Keratinocyte (primary cell): ENCODE measurements at regions not wholly inside any gene's neighbourhood (a gene's known extent, or its start where the extent isn't known, plus 50 kb on each side); places are given as distances from the start of the nearest gene placed in this dataset.

ENCODE experiments used
- DNase-seq: peaks from one replicate; pipeline ENCODE4 v3.0.0-alpha.2; 2011; ENCODE audit warnings: low read depth, missing footprints, low spot score
- FAIRE-seq: peaks from 2 replicates; lab custom pipeline; 2011; peaks lifted over from hg19 to GRCh38; lab: Jason Lieb, UNC
- H2AFZ ChIP-seq: 2 replicates; pipeline ENCODE4 v1.6.0; 2012; ENCODE audit warnings: low read length, control low read depth, inconsistent platforms; ENCODE audit not compliant: control insufficient read depth
- H3K27ac ChIP-seq: 2 replicates; pipeline ENCODE4 v1.5.1; 2011; ENCODE audit warnings: low read length; ENCODE audit not compliant: control insufficient read depth, insufficient read depth
- H3K27me3 ChIP-seq: 3 replicates; pipeline ENCODE4 v1.6.0; 2011; ENCODE audit warnings: low read length; ENCODE audit not compliant: control insufficient read depth, insufficient read depth; ENCODE audit errors: extremely low read depth
- H3K36me3 ChIP-seq, 2 experiments: 2 replicates in 1 of 2; 3 replicates in 1 of 2; pipeline ENCODE4 v1.5.1; 2011; ENCODE audit warnings: low read length in 2 of 2, mild to moderate bottlenecking in 1 of 2; ENCODE audit not compliant: control insufficient read depth in 2 of 2, insufficient read depth in 2 of 2; ENCODE audit errors: extremely low read depth in 1 of 2
- H3K4me1 ChIP-seq: 3 replicates; pipeline ENCODE4 v1.5.1; 2011; ENCODE audit warnings: low read length; ENCODE audit not compliant: control insufficient read depth, insufficient read depth; ENCODE audit errors: extremely low read depth
- H3K4me2 ChIP-seq: 3 replicates; pipeline ENCODE4 v1.6.0; 2011; ENCODE audit warnings: low read depth, low read length; ENCODE audit not compliant: control insufficient read depth, insufficient read depth; ENCODE audit errors: extremely low read depth
- H3K4me3 ChIP-seq, 3 experiments: fragments of 200-600 bp in 1 of 3; sonication (generic) in 1 of 3; 2 replicates in 2 of 3; 3 replicates in 1 of 3; pipeline ENCODE4 v1.5.1; 2011 to 2016; ENCODE audit warnings: low read length in 3 of 3, mild to moderate bottlenecking in 3 of 3, control low read depth in 2 of 3, inconsistent platforms in 1 of 3, low read depth in 1 of 3, mixed read lengths in 1 of 3, mixed run types in 1 of 3, moderate library complexity in 1 of 3; ENCODE audit not compliant: control insufficient read depth in 2 of 3, insufficient read depth in 2 of 3; ENCODE audit errors: extremely low read depth in 1 of 3
- H3K79me2 ChIP-seq: 2 replicates; pipeline ENCODE4 v1.6.0; 2012; ENCODE audit warnings: low read length; ENCODE audit not compliant: control insufficient read depth, insufficient read depth
- H3K9ac ChIP-seq: 3 replicates; pipeline ENCODE4 v1.6.0; 2011; ENCODE audit warnings: low read length; ENCODE audit not compliant: control insufficient read depth, insufficient read depth; ENCODE audit errors: extremely low read depth
- H3K9me1 ChIP-seq: 3 replicates; pipeline ENCODE4 v1.6.0; 2011; ENCODE audit warnings: low read length; ENCODE audit not compliant: control insufficient read depth, insufficient read depth; ENCODE audit errors: extremely low read depth
- H3K9me3 ChIP-seq: 2 replicates; pipeline ENCODE4 v1.5.1; 2012; ENCODE audit warnings: low read depth, low read length; ENCODE audit not compliant: control insufficient read depth
- H4K20me1 ChIP-seq: 3 replicates; pipeline ENCODE4 v1.6.0; 2011; ENCODE audit warnings: low read length; ENCODE audit not compliant: control insufficient read depth, insufficient read depth; ENCODE audit errors: extremely low read depth
- EZH2 ChIP-seq: IDR thresholded peaks from one replicate; pipeline ENCODE4 v1.6.1; 2012; ENCODE audit warnings: inconsistent platforms, mild to moderate bottlenecking, low read length, moderate library complexity
- dilution Hi-C: fragments of 300-500 bp; cut with MboI; formaldehyde crosslinking; loops from one replicate; pipeline ENCODE4 v1.7.0; 2020; ENCODE audit warnings: low sequenced_read_pairs; ENCODE audit not compliant: extremely low pct_ligation_motif_present
- TF ChIP-seq, protein P1 (sequence below), 3 experiments: IDR thresholded peaks in 1 of 3; conservative IDR thresholded peaks in 1 of 3; optimal IDR thresholded peaks in 1 of 3; 2 replicates in 2 of 3; 3 replicates in 1 of 3; pipeline versions ENCODE3 to v1.5.1; 2011; ENCODE audit warnings: low read length in 3 of 3, mild to moderate bottlenecking in 3 of 3, moderate library complexity in 2 of 3, control low read depth in 1 of 3, inconsistent platforms in 1 of 3; ENCODE audit not compliant: insufficient read depth in 2 of 3; ENCODE audit errors: extremely low read depth in 1 of 3

DNA sequence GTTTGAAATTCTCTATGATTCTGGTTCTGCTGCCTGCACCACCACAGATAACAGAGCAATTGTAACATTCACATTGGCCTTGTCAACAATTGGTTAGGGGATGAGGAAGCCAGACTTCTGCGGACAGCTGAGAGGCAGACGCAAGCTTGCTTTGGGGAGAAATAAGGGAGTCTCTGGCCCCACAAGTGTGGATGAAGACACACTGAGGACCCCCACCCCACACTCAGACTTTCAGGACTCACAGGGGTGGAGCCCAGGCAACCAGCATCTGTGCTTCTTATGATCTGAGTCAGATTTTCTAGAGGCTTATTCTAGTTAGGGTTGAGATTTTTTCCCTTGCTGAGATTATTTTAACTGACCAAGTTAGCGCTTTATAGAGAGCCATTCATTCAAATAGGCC, 140.3 kb upstream of the IRX2 start:
- FAIRE-seq (no peak), DNase-seq (no peak)

DNA sequence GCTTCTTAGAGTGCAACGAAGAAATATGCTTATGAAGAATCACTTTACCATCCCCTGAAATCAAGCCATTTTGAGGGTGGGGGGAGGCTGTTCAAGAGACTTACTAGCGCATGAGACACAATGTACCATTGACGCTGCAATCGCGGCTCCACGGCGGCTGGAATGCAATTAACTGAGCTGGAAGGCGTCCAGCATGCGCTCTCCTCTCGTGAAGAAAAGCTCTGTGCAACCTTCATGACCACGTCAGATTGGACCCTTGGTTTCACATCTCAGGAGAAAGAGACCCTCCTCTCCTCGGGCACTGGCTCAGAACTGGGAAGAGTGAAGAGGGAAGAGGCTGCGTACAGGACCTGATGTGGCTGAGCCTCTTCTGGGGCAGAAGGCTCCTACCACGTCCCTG, 138.5 kb upstream of the IRX2 start:
- no peak overlapping the region for H3K9ac ChIP-seq
- H3K36me3 ChIP-seq = no peaks in the 10 kb centered on the region
- H3K4me2 ChIP-seq = no peak overlapping the region
- no peak overlapping the region for H2AFZ ChIP-seq
- peaks cover 5% of the 10 kb centered on the region for H3K9me3 ChIP-seq
- DNase-seq (no peak), FAIRE-seq (no peak)
- H3K4me3 ChIP-seq = no peak overlapping the region
- H3K4me1 ChIP-seq = no peaks in the 10 kb centered on the region
- no peaks in the 10 kb centered on the region for H4K20me1 ChIP-seq
- H3K9me1 ChIP-seq = no peaks in the 10 kb centered on the region
- no peak for TF ChIP-seq EZH2
- TF ChIP-seq, protein P1, sequence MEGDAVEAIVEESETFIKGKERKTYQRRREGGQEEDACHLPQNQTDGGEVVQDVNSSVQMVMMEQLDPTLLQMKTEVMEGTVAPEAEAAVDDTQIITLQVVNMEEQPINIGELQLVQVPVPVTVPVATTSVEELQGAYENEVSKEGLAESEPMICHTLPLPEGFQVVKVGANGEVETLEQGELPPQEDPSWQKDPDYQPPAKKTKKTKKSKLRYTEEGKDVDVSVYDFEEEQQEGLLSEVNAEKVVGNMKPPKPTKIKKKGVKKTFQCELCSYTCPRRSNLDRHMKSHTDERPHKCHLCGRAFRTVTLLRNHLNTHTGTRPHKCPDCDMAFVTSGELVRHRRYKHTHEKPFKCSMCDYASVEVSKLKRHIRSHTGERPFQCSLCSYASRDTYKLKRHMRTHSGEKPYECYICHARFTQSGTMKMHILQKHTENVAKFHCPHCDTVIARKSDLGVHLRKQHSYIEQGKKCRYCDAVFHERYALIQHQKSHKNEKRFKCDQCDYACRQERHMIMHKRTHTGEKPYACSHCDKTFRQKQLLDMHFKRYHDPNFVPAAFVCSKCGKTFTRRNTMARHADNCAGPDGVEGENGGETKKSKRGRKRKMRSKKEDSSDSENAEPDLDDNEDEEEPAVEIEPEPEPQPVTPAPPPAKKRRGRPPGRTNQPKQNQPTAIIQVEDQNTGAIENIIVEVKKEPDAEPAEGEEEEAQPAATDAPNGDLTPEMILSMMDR (optimal IDR thresholded peaks at IDR 0.05 in 1 of 3, IDR thresholded peaks at IDR 0.05 in 1 of 3, conservative IDR thresholded peaks at IDR 0.05 in 1 of 3; ENCODE audit: extremely low read depth in 1 of 3, insufficient read depth in 2 of 3, low read length in 3 of 3) = no peak
- dilution Hi-C loops = no loop called here
- H3K27me3 ChIP-seq = no peaks in the 10 kb centered on the region
- no peaks in the 10 kb centered on the region for H3K79me2 ChIP-seq
- H3K27ac ChIP-seq = no peak overlapping the region

More for the DNA sequence above, 140.3 kb upstream of the IRX2 start:
- dilution Hi-C loops = no loop called here
- Histone ChIP-seq H3K9ac (no peak overlapping the region), H3K4me2 (no peak overlapping the region), H3K4me3 (no peak overlapping the region), H3K9me1 (no peaks in the 10 kb centered on the region), H3K9me3 (peaks cover 11% of the 10 kb centered on the region), H3K27ac (no peak overlapping the region), H4K20me1 (no peaks in the 10 kb centered on the region), H3K36me3 (no peaks in the 10 kb centered on the region), H3K4me1 (no peaks in the 10 kb centered on the region), H3K79me2 (no peaks in the 10 kb centered on the region), H3K27me3 (no peaks in the 10 kb centered on the region), H2AFZ (no peak overlapping the region)
- TF ChIP-seq EZH2 = no peak
- TF ChIP-seq, protein P1 (optimal IDR thresholded peaks at IDR 0.05 in 1 of 3, IDR thresholded peaks at IDR 0.05 in 1 of 3, conservative IDR thresholded peaks at IDR 0.05 in 1 of 3; ENCODE audit: extremely low read depth in 1 of 3, insufficient read depth in 2 of 3, low read length in 3 of 3) = no peak
